Kidney epithelial cell (primary cell): ENCODE measurements at regions not wholly inside any gene's neighbourhood (a gene's known extent, or its start where the extent isn't known, plus 50 kb on each side); places are given as distances from the start of the nearest gene placed in this dataset.
"Not testable (repeated sequence)": the region's sequence is repeated elsewhere in the genome, so short reads cannot be mapped to it uniquely, and the experiment has no call there.

Experiments used
- DNase-seq: peaks from one replicate; pipeline ENCODE4 v3.0.0-alpha.2; 2010; ENCODE audit warnings: low read depth
- H3K27me3 ChIP-seq: 2 replicates; pipeline ENCODE4 v1.6.0; 2011; ENCODE audit warnings: low read length; ENCODE audit not compliant: control insufficient read depth, insufficient read depth
- H3K36me3 ChIP-seq: 2 replicates; pipeline ENCODE4 v1.5.1; 2011; ENCODE audit warnings: low read length; ENCODE audit not compliant: control insufficient read depth, insufficient read depth
- H3K4me3 ChIP-seq: 2 replicates; pipeline ENCODE4 v1.5.1; 2011; ENCODE audit warnings: low read depth, mild to moderate bottlenecking, control low read depth, low read length
- TF ChIP-seq, protein P1 (sequence below): IDR thresholded peaks from 2 replicates; pipeline ENCODE4 v1.5.1; 2011; ENCODE audit warnings: mild to moderate bottlenecking, moderate library complexity, low read length, control low read depth, inconsistent platforms; ENCODE audit not compliant: insufficient read depth, poor library complexity, severe bottlenecking

GRCh38 chr5:122209601-122210000 is 80.3 kb downstream of the ZNF474 start:
- not testable (repeated sequence) for DNase-seq, H3K36me3 ChIP-seq, H3K27me3 ChIP-seq, H3K4me3 ChIP-seq

- Histone ChIP-seq H3K36me3 (no peaks in the 10 kb centered on the region), H3K4me3 (no peak overlapping the region), H3K27me3 (no peaks in the 10 kb centered on the region)
- TF ChIP-seq, protein P1, sequence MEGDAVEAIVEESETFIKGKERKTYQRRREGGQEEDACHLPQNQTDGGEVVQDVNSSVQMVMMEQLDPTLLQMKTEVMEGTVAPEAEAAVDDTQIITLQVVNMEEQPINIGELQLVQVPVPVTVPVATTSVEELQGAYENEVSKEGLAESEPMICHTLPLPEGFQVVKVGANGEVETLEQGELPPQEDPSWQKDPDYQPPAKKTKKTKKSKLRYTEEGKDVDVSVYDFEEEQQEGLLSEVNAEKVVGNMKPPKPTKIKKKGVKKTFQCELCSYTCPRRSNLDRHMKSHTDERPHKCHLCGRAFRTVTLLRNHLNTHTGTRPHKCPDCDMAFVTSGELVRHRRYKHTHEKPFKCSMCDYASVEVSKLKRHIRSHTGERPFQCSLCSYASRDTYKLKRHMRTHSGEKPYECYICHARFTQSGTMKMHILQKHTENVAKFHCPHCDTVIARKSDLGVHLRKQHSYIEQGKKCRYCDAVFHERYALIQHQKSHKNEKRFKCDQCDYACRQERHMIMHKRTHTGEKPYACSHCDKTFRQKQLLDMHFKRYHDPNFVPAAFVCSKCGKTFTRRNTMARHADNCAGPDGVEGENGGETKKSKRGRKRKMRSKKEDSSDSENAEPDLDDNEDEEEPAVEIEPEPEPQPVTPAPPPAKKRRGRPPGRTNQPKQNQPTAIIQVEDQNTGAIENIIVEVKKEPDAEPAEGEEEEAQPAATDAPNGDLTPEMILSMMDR = no peak
- no peak for DNase-seq
Measured at GRCh38 chr5:122218778-122219177, 89.4 kb downstream of the ZNF474 start.

- DNase-seq = no peak
- TF ChIP-seq, protein P1 = no peak
Measured at GRCh38 chr5:122219436-122220166, 90.3 kb downstream of the ZNF474 start.

DNA sequence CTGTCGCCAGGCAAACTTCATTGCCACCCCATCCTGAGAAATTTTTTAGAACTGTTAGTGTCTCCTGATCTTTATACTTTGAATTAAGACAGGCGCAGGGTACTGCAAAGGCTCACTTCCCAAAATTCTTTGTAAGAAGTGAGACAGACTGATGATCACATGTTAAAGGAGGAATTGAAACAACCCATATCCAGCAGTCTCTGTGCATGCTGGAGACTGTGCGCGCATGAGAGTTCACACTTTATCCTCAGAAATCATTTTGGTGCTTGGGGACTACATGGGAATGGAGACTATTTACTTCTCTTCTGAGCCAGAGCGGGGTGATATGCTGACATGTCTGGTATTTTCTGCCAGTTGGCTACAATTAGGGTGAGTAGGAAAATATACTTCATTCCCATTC is 91.2 kb downstream of the ZNF474 start:
- Histone ChIP-seq H3K27me3 (no peaks in the 10 kb centered on the region), H3K36me3 (no peaks in the 10 kb centered on the region), H3K4me3 (no peak overlapping the region)
- TF ChIP-seq, protein P1 = no peak
- DNase-seq = no peak

More at GRCh38 chr5:122219436-122220166, 90.3 kb downstream of the ZNF474 start:
- Histone ChIP-seq H3K4me3 (no peak overlapping the region), H3K36me3 (no peaks in the 10 kb centered on the region), H3K27me3 (no peaks in the 10 kb centered on the region)

DNA sequence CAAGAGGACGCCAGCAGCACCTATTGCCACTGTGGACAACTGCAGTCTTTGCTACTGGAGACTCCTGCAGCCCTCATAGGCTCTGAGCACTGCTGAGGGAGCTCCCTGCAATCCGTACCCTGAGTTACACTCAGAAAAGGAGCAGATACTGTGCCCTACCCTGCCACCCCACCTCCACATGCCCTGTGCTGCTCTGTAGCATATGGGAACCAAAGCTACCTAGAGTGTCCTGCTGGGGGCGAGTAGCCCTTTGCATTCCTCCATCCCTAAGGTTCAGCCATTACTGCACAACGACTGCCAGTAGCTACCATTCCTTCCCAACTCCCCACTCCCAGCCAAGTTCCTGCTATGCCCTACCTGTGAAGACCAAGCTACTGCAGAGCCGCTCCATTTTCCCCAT is 90.2 kb upstream of the SNCAIP start:
- H3K27me3 ChIP-seq = no peaks in the 10 kb centered on the region
- no peak for DNase-seq
- TF ChIP-seq, protein P1 = no peak
- H3K36me3 ChIP-seq = no peaks in the 10 kb centered on the region
- no peak overlapping the region for H3K4me3 ChIP-seq

- no peak for DNase-seq
- no peaks in the 10 kb centered on the region for H3K27me3 ChIP-seq
- TF ChIP-seq, protein P1 = no peak
- H3K36me3 ChIP-seq = no peaks in the 10 kb centered on the region
- no peak overlapping the region for H3K4me3 ChIP-seq
Measured at GRCh38 chr5:122222580-122222979, 89.5 kb upstream of the SNCAIP start.
